Activated naive CD4-positive, alpha-beta T cell treated with anti-CD3 and anti-CD28 coated beads for 36 hours (primary cell): ENCODE measurements at regions not wholly inside any gene's neighbourhood (a gene's known extent, or its start where the extent isn't known, plus 50 kb on each side); places are given as distances from the start of the nearest gene placed in this dataset.
"Not testable (repeated sequence)": the region's sequence is repeated elsewhere in the genome, so short reads cannot be mapped to it uniquely, and the experiment has no call there.

Experiments used
- CTCF ChIA-PET: fragments of 350-600 bp; sonication (Branson Sonifier 250); formaldehyde crosslinking; loops from one replicate; lab custom pipeline; 2021; ENCODE audit warnings: antibody characterized with exemption; lab: Charles Lee
- DNase-seq: peaks from one replicate; pipeline ENCODE4 v3.0.0-alpha.2; 2020
- H3K27ac Mint-ChIP-seq: one replicate; pipeline ENCODE4 v1.8.0; 2021; ENCODE audit warnings: mild to moderate bottlenecking, mixed read lengths
- H3K27me3 Mint-ChIP-seq: one replicate; pipeline ENCODE4 v1.8.0; 2021; ENCODE audit warnings: low read depth, mixed read lengths
- H3K36me3 Mint-ChIP-seq: one replicate; pipeline ENCODE4 v1.8.0; 2021; ENCODE audit warnings: low read depth, mixed read lengths
- H3K4me1 Mint-ChIP-seq: one replicate; pipeline ENCODE4 v1.8.0; 2021; ENCODE audit warnings: low read depth, mixed read lengths
- H3K4me3 Mint-ChIP-seq: one replicate; pipeline ENCODE4 v1.8.0; 2021; ENCODE audit warnings: mild to moderate bottlenecking, moderate library complexity, mixed read lengths
- H3K9me3 Mint-ChIP-seq: one replicate; pipeline ENCODE4 v1.8.0; 2021; ENCODE audit warnings: mixed read lengths
- intact Hi-C: fragments of 100-400 bp; cut with micrococcal nuclease; formaldehyde crosslinking; loops from one replicate; pipeline ENCODE4 v1.15.1; 2023

- intact Hi-C loops: no loop called here
- no peaks in the 10 kb centered on the region for H3K36me3 Mint-ChIP-seq
These were observed 729.0 kb upstream of the ANO3 start for GRCh38 chr11:25602959-25603358.

GRCh38 chr11:25612806-25613205, 719.1 kb upstream of the ANO3 start:
- CTCF ChIA-PET: no interaction called here
- no peaks in the 10 kb centered on the region for H3K4me1 Mint-ChIP-seq
- peaks cover 8% of the 10 kb centered on the region for H3K9me3 Mint-ChIP-seq
- DNase-seq: no peak
- no peak overlapping the region for H3K4me3 Mint-ChIP-seq
- intact Hi-C loops: no loop called here
- no peaks in the 10 kb centered on the region for H3K27me3 Mint-ChIP-seq
- H3K36me3 Mint-ChIP-seq: no peaks in the 10 kb centered on the region
- no peak overlapping the region for H3K27ac Mint-ChIP-seq

More at GRCh38 chr11:25602959-25603358, 729.0 kb upstream of the ANO3 start:
- Mint-ChIP-seq H3K9me3 (peaks cover 14% of the 10 kb centered on the region), H3K27me3 (no peaks in the 10 kb centered on the region), H3K4me3 (no peak overlapping the region), H3K4me1 (no peaks in the 10 kb centered on the region), H3K27ac (no peak overlapping the region)
- CTCF ChIA-PET: interaction anchor here (0.7 kb wide), 1 partner anchor 1836 kb away, joined by 3 read pairs; no protein-coding TSS in a partner anchor
- no peak for DNase-seq

GRCh38 chr11:25613451-25613850, 718.5 kb upstream of the ANO3 start:
- intact Hi-C loops: no loop called here
- no peak for DNase-seq
- Mint-ChIP-seq H3K27ac (no peak overlapping the region), H3K36me3 (no peaks in the 10 kb centered on the region), H3K4me3 (no peak overlapping the region), H3K4me1 (no peaks in the 10 kb centered on the region), H3K27me3 (no peaks in the 10 kb centered on the region), H3K9me3 (peaks cover 8% of the 10 kb centered on the region)
- CTCF ChIA-PET: no interaction called here

GRCh38 chr11:25613865-25614264, 718.1 kb upstream of the ANO3 start:
- Mint-ChIP-seq H3K9me3 (peaks cover 8% of the 10 kb centered on the region), H3K4me1 (no peaks in the 10 kb centered on the region), H3K27ac (no peak overlapping the region), H3K4me3 (no peak overlapping the region), H3K36me3 (no peaks in the 10 kb centered on the region), H3K27me3 (no peaks in the 10 kb centered on the region)
- CTCF ChIA-PET: no interaction called here
- DNase-seq: no peak
- intact Hi-C loops: no loop called here

- H3K4me3 Mint-ChIP-seq: no peak overlapping the region
- no peaks in the 10 kb centered on the region for H3K36me3 Mint-ChIP-seq
- H3K27me3 Mint-ChIP-seq: no peaks in the 10 kb centered on the region
- no peaks in the 10 kb centered on the region for H3K4me1 Mint-ChIP-seq
- no peak for DNase-seq
- intact Hi-C loops: no loop called here
- CTCF ChIA-PET: no interaction called here
- no peak overlapping the region for H3K27ac Mint-ChIP-seq
- H3K9me3 Mint-ChIP-seq: peaks cover 8% of the 10 kb centered on the region
These were observed 716.9 kb upstream of the ANO3 start for GRCh38 chr11:25615069-25615468.

GRCh38 chr11:25615841-25616240, 716.1 kb upstream of the ANO3 start:
- H3K4me3 Mint-ChIP-seq: no peak overlapping the region
- H3K9me3 Mint-ChIP-seq: peaks cover 8% of the 10 kb centered on the region
- DNase-seq: no peak
- H3K27me3 Mint-ChIP-seq: no peaks in the 10 kb centered on the region
- intact Hi-C loops: no loop called here
- CTCF ChIA-PET: interaction anchor here (0.6 kb wide), 1 partner anchor 451 kb away, joined by 3 read pairs; no protein-coding TSS in a partner anchor
- H3K4me1 Mint-ChIP-seq: no peaks in the 10 kb centered on the region
- H3K27ac Mint-ChIP-seq: no peak overlapping the region
- no peaks in the 10 kb centered on the region for H3K36me3 Mint-ChIP-seq

GRCh38 chr11:25625094-25625493, 706.8 kb upstream of the ANO3 start:
- no peaks in the 10 kb centered on the region for H3K36me3 Mint-ChIP-seq

GRCh38 chr11:25628030-25628429, 703.9 kb upstream of the ANO3 start:
- no peaks in the 10 kb centered on the region for H3K27me3 Mint-ChIP-seq
- CTCF ChIA-PET: no interaction called here
- intact Hi-C loops: no loop called here

More at GRCh38 chr11:25625094-25625493, 706.8 kb upstream of the ANO3 start:
- H3K4me3 Mint-ChIP-seq: no peak overlapping the region
- intact Hi-C loops: no loop called here
- H3K27me3 Mint-ChIP-seq: no peaks in the 10 kb centered on the region
- DNase-seq: no peak
- CTCF ChIA-PET: no interaction called here
- H3K27ac Mint-ChIP-seq: no peak overlapping the region
- no peaks in the 10 kb centered on the region for H3K4me1 Mint-ChIP-seq
- H3K9me3 Mint-ChIP-seq: peaks cover 4% of the 10 kb centered on the region

GRCh38 chr11:25633230-25633629, 698.7 kb upstream of the ANO3 start:
- Mint-ChIP-seq H3K4me3 (no peak overlapping the region), H3K9me3 (no peaks in the 10 kb centered on the region), H3K27ac (no peak overlapping the region), H3K4me1 (no peaks in the 10 kb centered on the region), H3K27me3 (no peaks in the 10 kb centered on the region), H3K36me3 (no peaks in the 10 kb centered on the region)
- intact Hi-C loops: no loop called here
- DNase-seq: no peak
- CTCF ChIA-PET: no interaction called here

More at GRCh38 chr11:25628030-25628429, 703.9 kb upstream of the ANO3 start:
- no peaks in the 10 kb centered on the region for H3K4me1 Mint-ChIP-seq
- peaks cover 4% of the 10 kb centered on the region for H3K9me3 Mint-ChIP-seq
- no peak for DNase-seq
- H3K36me3 Mint-ChIP-seq: no peaks in the 10 kb centered on the region
- H3K4me3 Mint-ChIP-seq: no peak overlapping the region
- H3K27ac Mint-ChIP-seq: no peak overlapping the region

- H3K4me1 Mint-ChIP-seq, H3K36me3 Mint-ChIP-seq, H3K4me3 Mint-ChIP-seq, H3K9me3 Mint-ChIP-seq, intact Hi-C loops, H3K27ac Mint-ChIP-seq, H3K27me3 Mint-ChIP-seq, DNase-seq, CTCF ChIA-PET: not testable (repeated sequence)
These were observed 682.7 kb upstream of the ANO3 start for GRCh38 chr11:25649220-25649619.

- Mint-ChIP-seq H3K36me3 (no peaks in the 10 kb centered on the region), H3K27ac (no peak overlapping the region), H3K4me3 (no peak overlapping the region), H3K27me3 (no peaks in the 10 kb centered on the region), H3K9me3 (peaks cover 2% of the 10 kb centered on the region), H3K4me1 (no peaks in the 10 kb centered on the region)
- intact Hi-C loops: no loop called here
- DNase-seq: no peak
- CTCF ChIA-PET: no interaction called here
These were observed 681.6 kb upstream of the ANO3 start for GRCh38 chr11:25650319-25650718.

- no peak for DNase-seq
- Mint-ChIP-seq H3K4me1 (no peaks in the 10 kb centered on the region), H3K27ac (no peak overlapping the region), H3K4me3 (no peak overlapping the region), H3K27me3 (no peaks in the 10 kb centered on the region), H3K36me3 (no peaks in the 10 kb centered on the region), H3K9me3 (no peaks in the 10 kb centered on the region)
- CTCF ChIA-PET: no interaction called here
- intact Hi-C loops: no loop called here
These were observed 676.3 kb upstream of the ANO3 start for GRCh38 chr11:25655636-25656035.

- DNase-seq: no peak
- Mint-ChIP-seq H3K4me3 (no peak overlapping the region), H3K9me3 (peaks cover 2% of the 10 kb centered on the region), H3K27me3 (no peaks in the 10 kb centered on the region), H3K27ac (no peak overlapping the region), H3K4me1 (no peaks in the 10 kb centered on the region), H3K36me3 (no peaks in the 10 kb centered on the region)
- CTCF ChIA-PET: no interaction called here
- intact Hi-C loops: no loop called here
These were observed 673.0 kb upstream of the ANO3 start for GRCh38 chr11:25658916-25659315.

GRCh38 chr11:25659706-25660105, 672.2 kb upstream of the ANO3 start:
- Mint-ChIP-seq H3K27me3 (no peaks in the 10 kb centered on the region), H3K27ac (no peak overlapping the region), H3K9me3 (peaks cover 2% of the 10 kb centered on the region), H3K36me3 (no peaks in the 10 kb centered on the region), H3K4me3 (no peak overlapping the region), H3K4me1 (no peaks in the 10 kb centered on the region)
- intact Hi-C loops: no loop called here
- DNase-seq: no peak
- CTCF ChIA-PET: no interaction called here
